ENCODE measurements at regions not wholly inside any gene's neighbourhood (a gene's known extent, or its start where the extent isn't known, plus 50 kb on each side); places are given as distances from the start of the nearest gene placed in this dataset.

DNA sequence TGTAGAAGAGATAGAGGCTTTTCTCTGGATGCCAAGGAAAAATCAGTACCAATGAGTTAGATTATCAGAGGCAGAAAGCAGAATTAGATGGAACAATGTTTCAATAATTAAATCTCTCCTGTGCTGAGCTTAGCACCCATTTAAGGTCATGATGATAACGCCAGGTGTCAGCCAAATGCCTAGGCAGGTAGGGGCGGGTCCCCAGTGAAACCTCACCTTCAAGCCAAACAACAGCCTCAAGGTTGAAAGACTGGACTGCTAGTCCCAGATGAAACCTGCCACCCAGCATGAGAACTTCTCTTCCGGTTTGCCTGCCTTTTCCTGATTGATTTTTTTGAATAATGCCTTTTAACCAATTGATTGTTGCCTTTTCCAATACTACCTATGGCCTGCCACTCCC, 363.0 kb downstream of the PLOD2 start:
- Histone ChIP-seq H3K4me3 (no peak overlapping the region), H3K79me2 (replicated peaks; ENCODE audit: insufficient read depth) (no peaks in the 10 kb centered on the region), H3K36me3 (ENCODE audit: insufficient read depth) (no peaks in the 10 kb centered on the region; the same call in 1 of the 2 replicates), H4K20me1 (replicated peaks; ENCODE audit: insufficient read depth) (no peaks in the 10 kb centered on the region), H3K4me2 (no peak overlapping the region), H3K27me3 (ENCODE audit: insufficient read depth) (no peaks in the 10 kb centered on the region), H3K27ac (ENCODE audit: low read depth) (no peak overlapping the region), H3K9me2 (ENCODE audit: insufficient read depth) (0 out of 2 replicates have a peak, but pooled peaks cover 12% of the 10 kb centered on the region), H2AFZ (peak overlapping the region; percentile 74; the same call in 1 of the 2 replicates), H3K4me1 (ENCODE audit: insufficient read depth) (peaks cover 22% of the 10 kb centered on the region), H3F3A (replicated peaks; ENCODE audit: low read depth) (no peaks in the 10 kb centered on the region)
- Mint-ChIP-seq H3K9me3 (peaks cover 36% of the 10 kb centered on the region), H3K4me1 (peaks cover 25% of the 10 kb centered on the region), H3K27me3 (ENCODE audit: insufficient read depth, low read depth, poor library complexity) (no peaks in the 10 kb centered on the region), H3K4me3 (no peak overlapping the region), H3K27ac (no peak overlapping the region), H3K36me3 (ENCODE audit: low read depth) (peaks cover 30% of the 10 kb centered on the region)
- TF ChIP-seq POLR2AphosphoS5 (IDR thresholded peaks at IDR 0.05; ENCODE audit: low read depth): no peak
- no peak for TF ChIP-seq NANOG (IDR thresholded peaks at IDR 0.05; ENCODE audit: borderline replicate concordance)
- TF ChIP-seq, protein P1, sequence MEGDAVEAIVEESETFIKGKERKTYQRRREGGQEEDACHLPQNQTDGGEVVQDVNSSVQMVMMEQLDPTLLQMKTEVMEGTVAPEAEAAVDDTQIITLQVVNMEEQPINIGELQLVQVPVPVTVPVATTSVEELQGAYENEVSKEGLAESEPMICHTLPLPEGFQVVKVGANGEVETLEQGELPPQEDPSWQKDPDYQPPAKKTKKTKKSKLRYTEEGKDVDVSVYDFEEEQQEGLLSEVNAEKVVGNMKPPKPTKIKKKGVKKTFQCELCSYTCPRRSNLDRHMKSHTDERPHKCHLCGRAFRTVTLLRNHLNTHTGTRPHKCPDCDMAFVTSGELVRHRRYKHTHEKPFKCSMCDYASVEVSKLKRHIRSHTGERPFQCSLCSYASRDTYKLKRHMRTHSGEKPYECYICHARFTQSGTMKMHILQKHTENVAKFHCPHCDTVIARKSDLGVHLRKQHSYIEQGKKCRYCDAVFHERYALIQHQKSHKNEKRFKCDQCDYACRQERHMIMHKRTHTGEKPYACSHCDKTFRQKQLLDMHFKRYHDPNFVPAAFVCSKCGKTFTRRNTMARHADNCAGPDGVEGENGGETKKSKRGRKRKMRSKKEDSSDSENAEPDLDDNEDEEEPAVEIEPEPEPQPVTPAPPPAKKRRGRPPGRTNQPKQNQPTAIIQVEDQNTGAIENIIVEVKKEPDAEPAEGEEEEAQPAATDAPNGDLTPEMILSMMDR (conservative IDR thresholded peaks at IDR 0.05; ENCODE audit: low read depth in 2 of 2): no peak
- TF ChIP-seq, protein P2, sequence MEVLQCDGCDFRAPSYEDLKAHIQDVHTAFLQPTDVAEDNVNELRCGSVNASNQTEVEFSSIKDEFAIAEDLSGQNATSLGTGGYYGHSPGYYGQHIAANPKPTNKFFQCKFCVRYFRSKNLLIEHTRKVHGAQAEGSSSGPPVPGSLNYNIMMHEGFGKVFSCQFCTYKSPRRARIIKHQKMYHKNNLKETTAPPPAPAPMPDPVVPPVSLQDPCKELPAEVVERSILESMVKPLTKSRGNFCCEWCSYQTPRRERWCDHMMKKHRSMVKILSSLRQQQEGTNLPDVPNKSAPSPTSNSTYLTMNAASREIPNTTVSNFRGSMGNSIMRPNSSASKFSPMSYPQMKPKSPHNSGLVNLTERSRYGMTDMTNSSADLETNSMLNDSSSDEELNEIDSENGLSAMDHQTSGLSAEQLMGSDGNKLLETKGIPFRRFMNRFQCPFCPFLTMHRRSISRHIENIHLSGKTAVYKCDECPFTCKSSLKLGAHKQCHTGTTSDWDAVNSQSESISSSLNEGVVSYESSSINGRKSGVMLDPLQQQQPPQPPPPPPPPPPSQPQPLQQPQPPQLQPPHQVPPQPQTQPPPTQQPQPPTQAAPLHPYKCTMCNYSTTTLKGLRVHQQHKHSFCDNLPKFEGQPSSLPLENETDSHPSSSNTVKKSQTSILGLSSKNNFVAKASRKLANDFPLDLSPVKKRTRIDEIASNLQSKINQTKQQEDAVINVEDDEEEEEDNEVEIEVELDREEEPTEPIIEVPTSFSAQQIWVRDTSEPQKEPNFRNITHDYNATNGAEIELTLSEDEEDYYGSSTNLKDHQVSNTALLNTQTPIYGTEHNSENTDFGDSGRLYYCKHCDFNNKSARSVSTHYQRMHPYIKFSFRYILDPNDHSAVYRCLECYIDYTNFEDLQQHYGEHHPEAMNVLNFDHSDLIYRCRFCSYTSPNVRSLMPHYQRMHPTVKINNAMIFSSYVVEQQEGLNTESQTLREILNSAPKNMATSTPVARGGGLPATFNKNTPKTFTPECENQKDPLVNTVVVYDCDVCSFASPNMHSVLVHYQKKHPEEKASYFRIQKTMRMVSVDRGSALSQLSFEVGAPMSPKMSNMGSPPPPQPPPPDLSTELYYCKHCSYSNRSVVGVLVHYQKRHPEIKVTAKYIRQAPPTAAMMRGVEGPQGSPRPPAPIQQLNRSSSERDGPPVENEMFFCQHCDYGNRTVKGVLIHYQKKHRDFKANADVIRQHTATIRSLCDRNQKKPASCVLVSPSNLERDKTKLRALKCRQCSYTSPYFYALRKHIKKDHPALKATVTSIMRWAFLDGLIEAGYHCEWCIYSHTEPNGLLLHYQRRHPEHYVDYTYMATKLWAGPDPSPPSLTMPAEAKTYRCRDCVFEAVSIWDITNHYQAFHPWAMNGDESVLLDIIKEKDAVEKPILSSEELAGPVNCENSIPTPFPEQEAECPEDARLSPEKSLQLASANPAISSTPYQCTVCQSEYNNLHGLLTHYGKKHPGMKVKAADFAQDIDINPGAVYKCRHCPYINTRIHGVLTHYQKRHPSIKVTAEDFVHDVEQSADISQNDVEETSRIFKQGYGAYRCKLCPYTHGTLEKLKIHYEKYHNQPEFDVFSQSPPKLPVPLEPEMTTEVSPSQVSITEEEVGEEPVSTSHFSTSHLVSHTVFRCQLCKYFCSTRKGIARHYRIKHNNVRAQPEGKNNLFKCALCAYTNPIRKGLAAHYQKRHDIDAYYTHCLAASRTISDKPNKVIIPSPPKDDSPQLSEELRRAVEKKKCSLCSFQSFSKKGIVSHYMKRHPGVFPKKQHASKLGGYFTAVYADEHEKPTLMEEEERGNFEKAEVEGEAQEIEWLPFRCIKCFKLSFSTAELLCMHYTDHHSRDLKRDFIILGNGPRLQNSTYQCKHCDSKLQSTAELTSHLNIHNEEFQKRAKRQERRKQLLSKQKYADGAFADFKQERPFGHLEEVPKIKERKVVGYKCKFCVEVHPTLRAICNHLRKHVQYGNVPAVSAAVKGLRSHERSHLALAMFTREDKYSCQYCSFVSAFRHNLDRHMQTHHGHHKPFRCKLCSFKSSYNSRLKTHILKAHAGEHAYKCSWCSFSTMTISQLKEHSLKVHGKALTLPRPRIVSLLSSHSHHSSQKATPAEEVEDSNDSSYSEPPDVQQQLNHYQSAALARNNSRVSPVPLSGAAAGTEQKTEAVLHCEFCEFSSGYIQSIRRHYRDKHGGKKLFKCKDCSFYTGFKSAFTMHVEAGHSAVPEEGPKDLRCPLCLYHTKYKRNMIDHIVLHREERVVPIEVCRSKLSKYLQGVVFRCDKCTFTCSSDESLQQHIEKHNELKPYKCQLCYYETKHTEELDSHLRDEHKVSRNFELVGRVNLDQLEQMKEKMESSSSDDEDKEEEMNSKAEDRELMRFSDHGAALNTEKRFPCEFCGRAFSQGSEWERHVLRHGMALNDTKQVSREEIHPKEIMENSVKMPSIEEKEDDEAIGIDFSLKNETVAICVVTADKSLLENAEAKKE (CRISPR knock-in tag; IDR thresholded peaks at IDR 0.05): no peak
- TF ChIP-seq CREB1 (CRISPR knock-in tag; IDR thresholded peaks at IDR 0.05; ENCODE audit: low read depth): no peak
- TF ChIP-seq, protein P3, sequence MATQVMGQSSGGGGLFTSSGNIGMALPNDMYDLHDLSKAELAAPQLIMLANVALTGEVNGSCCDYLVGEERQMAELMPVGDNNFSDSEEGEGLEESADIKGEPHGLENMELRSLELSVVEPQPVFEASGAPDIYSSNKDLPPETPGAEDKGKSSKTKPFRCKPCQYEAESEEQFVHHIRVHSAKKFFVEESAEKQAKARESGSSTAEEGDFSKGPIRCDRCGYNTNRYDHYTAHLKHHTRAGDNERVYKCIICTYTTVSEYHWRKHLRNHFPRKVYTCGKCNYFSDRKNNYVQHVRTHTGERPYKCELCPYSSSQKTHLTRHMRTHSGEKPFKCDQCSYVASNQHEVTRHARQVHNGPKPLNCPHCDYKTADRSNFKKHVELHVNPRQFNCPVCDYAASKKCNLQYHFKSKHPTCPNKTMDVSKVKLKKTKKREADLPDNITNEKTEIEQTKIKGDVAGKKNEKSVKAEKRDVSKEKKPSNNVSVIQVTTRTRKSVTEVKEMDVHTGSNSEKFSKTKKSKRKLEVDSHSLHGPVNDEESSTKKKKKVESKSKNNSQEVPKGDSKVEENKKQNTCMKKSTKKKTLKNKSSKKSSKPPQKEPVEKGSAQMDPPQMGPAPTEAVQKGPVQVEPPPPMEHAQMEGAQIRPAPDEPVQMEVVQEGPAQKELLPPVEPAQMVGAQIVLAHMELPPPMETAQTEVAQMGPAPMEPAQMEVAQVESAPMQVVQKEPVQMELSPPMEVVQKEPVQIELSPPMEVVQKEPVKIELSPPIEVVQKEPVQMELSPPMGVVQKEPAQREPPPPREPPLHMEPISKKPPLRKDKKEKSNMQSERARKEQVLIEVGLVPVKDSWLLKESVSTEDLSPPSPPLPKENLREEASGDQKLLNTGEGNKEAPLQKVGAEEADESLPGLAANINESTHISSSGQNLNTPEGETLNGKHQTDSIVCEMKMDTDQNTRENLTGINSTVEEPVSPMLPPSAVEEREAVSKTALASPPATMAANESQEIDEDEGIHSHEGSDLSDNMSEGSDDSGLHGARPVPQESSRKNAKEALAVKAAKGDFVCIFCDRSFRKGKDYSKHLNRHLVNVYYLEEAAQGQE (IDR thresholded peaks at IDR 0.05; ENCODE audit: unreplicated experiment): no peak
- TF ChIP-seq, protein P4, sequence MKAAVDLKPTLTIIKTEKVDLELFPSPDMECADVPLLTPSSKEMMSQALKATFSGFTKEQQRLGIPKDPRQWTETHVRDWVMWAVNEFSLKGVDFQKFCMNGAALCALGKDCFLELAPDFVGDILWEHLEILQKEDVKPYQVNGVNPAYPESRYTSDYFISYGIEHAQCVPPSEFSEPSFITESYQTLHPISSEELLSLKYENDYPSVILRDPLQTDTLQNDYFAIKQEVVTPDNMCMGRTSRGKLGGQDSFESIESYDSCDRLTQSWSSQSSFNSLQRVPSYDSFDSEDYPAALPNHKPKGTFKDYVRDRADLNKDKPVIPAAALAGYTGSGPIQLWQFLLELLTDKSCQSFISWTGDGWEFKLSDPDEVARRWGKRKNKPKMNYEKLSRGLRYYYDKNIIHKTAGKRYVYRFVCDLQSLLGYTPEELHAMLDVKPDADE (IDR thresholded peaks at IDR 0.05): no peak
- ATAC-seq (no peak; the same call in 2 of the 3 replicates), DNase-seq (ENCODE audit: low spot score) (no peak)
